Duodenal mucosa (tissue), 2 donors: ENCODE measurements at regions not wholly inside any gene's neighbourhood (a gene's known extent, or its start where the extent isn't known, plus 50 kb on each side); places are given as distances from the start of the nearest gene placed in this dataset.
"Not testable (repeated sequence)": the region's sequence is repeated elsewhere in the genome, so short reads cannot be mapped to it uniquely, and the experiment has no call there.

Source experiments
- H3K27ac ChIP-seq: one replicate; pipeline ENCODE4 v1.7.0; 2013; ENCODE audit warnings: low read depth, low read length
- H3K27me3 ChIP-seq, 2 donors: one replicate each; pipeline ENCODE4 v1.7.0; 2013; ENCODE audit warnings: low read length in 2 of 2, control low read depth in 1 of 2; ENCODE audit not compliant: insufficient read depth in 2 of 2, control insufficient read depth in 1 of 2
- H3K36me3 ChIP-seq, 2 donors: one replicate each; pipeline ENCODE4 v1.7.0; 2013; ENCODE audit warnings: low read length in 2 of 2, control low read depth in 1 of 2; ENCODE audit not compliant: insufficient read depth in 2 of 2, control insufficient read depth in 1 of 2
- H3K4me1 ChIP-seq, 2 donors: one replicate each; pipeline ENCODE4 v1.7.0; 2013; ENCODE audit warnings: low read length in 2 of 2, control low read depth in 1 of 2; ENCODE audit not compliant: insufficient read depth in 2 of 2, control insufficient read depth in 1 of 2
- H3K4me3 ChIP-seq, 2 donors: one replicate each; pipeline ENCODE4 v1.7.0; 2013; ENCODE audit warnings: low read length in 2 of 2, low read depth in 1 of 2
- H3K9ac ChIP-seq, 2 donors: one replicate each; pipeline ENCODE4 v1.7.0; 2013; ENCODE audit warnings: low read length in 2 of 2, low read depth in 1 of 2
- H3K9me3 ChIP-seq, 2 donors: one replicate each; pipeline ENCODE4 v1.7.0; 2013; ENCODE audit warnings: low read length in 2 of 2, control low read depth in 1 of 2; ENCODE audit not compliant: control insufficient read depth in 1 of 2

- Histone ChIP-seq H3K36me3 (no peaks in the 10 kb centered on the region), H3K9me3 (peaks cover 9 to 16% of the 10 kb centered on the region in 2 donors), H3K4me3 (no peak overlapping the region), H3K4me1 (no peaks in the 10 kb centered on the region), H3K27me3 (no peaks in the 10 kb centered on the region), H3K27ac (no peak overlapping the region), H3K9ac (no peak overlapping the region)
Measured at GRCh38 chr9:118647331-118647730, 721.9 kb downstream of the BRINP1 start.

GRCh38 chr9:118650417-118650816 lies 718.8 kb downstream of the BRINP1 start:
- no peaks in the 10 kb centered on the region for H3K4me1 ChIP-seq
- peaks cover 9 to 16% of the 10 kb centered on the region in 2 donors for H3K9me3 ChIP-seq
- H3K9ac ChIP-seq: no peak overlapping the region
- H3K27ac ChIP-seq: no peak overlapping the region
- no peaks in the 10 kb centered on the region for H3K36me3 ChIP-seq
- no peaks in the 10 kb centered on the region for H3K27me3 ChIP-seq
- H3K4me3 ChIP-seq: no peak overlapping the region

- no peaks in the 10 kb centered on the region for H3K4me1 ChIP-seq
- no peaks in the 10 kb centered on the region for H3K36me3 ChIP-seq
- H3K27ac ChIP-seq: no peak overlapping the region
- no peaks in the 10 kb centered on the region for H3K27me3 ChIP-seq
- peaks cover 2 to 5% of the 10 kb centered on the region in 2 donors for H3K9me3 ChIP-seq
- no peak overlapping the region for H3K9ac ChIP-seq
- no peak overlapping the region for H3K4me3 ChIP-seq
Measured at GRCh38 chr9:118651511-118651910, 717.7 kb downstream of the BRINP1 start.

GRCh38 chr9:118652258-118652657 lies 717.0 kb downstream of the BRINP1 start:
- Histone ChIP-seq H3K9ac (no peak overlapping the region), H3K9me3 (peaks cover 0 to 2% of the 10 kb centered on the region in 2 donors), H3K27me3 (no peaks in the 10 kb centered on the region), H3K4me3 (no peak overlapping the region), H3K36me3 (no peaks in the 10 kb centered on the region), H3K27ac (no peak overlapping the region), H3K4me1 (no peaks in the 10 kb centered on the region)

GRCh38 chr9:118652912-118653311 lies 716.3 kb downstream of the BRINP1 start:
- Histone ChIP-seq H3K9ac (no peak overlapping the region), H3K9me3 (no peaks in the 10 kb centered on the region), H3K4me3 (no peak overlapping the region), H3K27me3 (no peaks in the 10 kb centered on the region), H3K4me1 (no peaks in the 10 kb centered on the region), H3K36me3 (no peaks in the 10 kb centered on the region), H3K27ac (no peak overlapping the region)

GRCh38 chr9:118659011-118659410 lies 710.2 kb downstream of the BRINP1 start:
- Histone ChIP-seq H3K4me1 (no peaks in the 10 kb centered on the region), H3K27me3 (no peaks in the 10 kb centered on the region), H3K36me3 (no peaks in the 10 kb centered on the region), H3K9me3 (no peaks in the 10 kb centered on the region), H3K9ac (no peak overlapping the region), H3K27ac (no peak overlapping the region), H3K4me3 (no peak overlapping the region)

GRCh38 chr9:118665226-118665919 lies 703.9 kb downstream of the BRINP1 start:
- Histone ChIP-seq H3K9ac (no peak overlapping the region), H3K9me3 (no peaks in the 10 kb centered on the region), H3K4me3 (no peak overlapping the region), H3K27me3 (no peaks in the 10 kb centered on the region), H3K27ac (no peak overlapping the region), H3K36me3 (no peaks in the 10 kb centered on the region), H3K4me1 (no peaks in the 10 kb centered on the region)

GRCh38 chr9:118670011-118670953 lies 699.0 kb downstream of the BRINP1 start:
- no peak overlapping the region for H3K27ac ChIP-seq
- no peaks in the 10 kb centered on the region for H3K36me3 ChIP-seq

GRCh38 chr9:118674942-118675341 lies 694.3 kb downstream of the BRINP1 start:
- Histone ChIP-seq H3K27ac (no peak overlapping the region), H3K36me3 (no peaks in the 10 kb centered on the region), H3K9ac (no peak overlapping the region), H3K4me1 (no peaks in the 10 kb centered on the region), H3K9me3 (no peaks in the 10 kb centered on the region), H3K27me3 (no peaks in the 10 kb centered on the region), H3K4me3 (no peak overlapping the region)

More at GRCh38 chr9:118670011-118670953, 699.0 kb downstream of the BRINP1 start:
- no peaks in the 10 kb centered on the region for H3K27me3 ChIP-seq
- no peak overlapping the region for H3K4me3 ChIP-seq
- no peak overlapping the region for H3K9ac ChIP-seq
- H3K9me3 ChIP-seq: no peaks in the 10 kb centered on the region
- H3K4me1 ChIP-seq: no peaks in the 10 kb centered on the region

- H3K9me3 ChIP-seq, H3K4me3 ChIP-seq, H3K4me1 ChIP-seq, H3K36me3 ChIP-seq, H3K27me3 ChIP-seq, H3K27ac ChIP-seq, H3K9ac ChIP-seq: not testable (repeated sequence)
Measured at GRCh38 chr9:118677936-118678653, 691.1 kb downstream of the BRINP1 start.
